ENCODE measurements at regions not wholly inside any gene's neighbourhood (a gene's known extent, or its start where the extent isn't known, plus 50 kb on each side); places are given as distances from the start of the nearest gene placed in this dataset.

DNA sequence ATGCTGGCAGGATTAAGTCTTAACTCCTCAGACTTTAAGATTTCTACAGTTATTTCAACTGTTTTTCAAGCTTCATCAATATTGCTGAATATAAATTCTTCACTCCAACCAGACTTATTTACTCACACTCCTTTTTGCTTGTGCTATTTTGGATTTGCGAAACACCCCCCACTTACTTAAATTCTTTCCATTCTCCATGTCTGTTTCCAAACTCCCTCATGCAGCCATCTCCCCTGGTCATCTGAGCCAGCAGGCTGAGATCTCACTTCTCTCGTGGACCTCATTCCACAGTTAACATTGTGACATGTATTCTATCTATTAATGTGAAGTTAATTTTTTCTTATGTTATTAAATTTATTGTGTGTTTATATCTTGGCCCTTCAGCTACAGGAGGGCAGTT is 188.9 kb upstream of the HDAC9 start:
- TF ChIP-seq, protein P1, sequence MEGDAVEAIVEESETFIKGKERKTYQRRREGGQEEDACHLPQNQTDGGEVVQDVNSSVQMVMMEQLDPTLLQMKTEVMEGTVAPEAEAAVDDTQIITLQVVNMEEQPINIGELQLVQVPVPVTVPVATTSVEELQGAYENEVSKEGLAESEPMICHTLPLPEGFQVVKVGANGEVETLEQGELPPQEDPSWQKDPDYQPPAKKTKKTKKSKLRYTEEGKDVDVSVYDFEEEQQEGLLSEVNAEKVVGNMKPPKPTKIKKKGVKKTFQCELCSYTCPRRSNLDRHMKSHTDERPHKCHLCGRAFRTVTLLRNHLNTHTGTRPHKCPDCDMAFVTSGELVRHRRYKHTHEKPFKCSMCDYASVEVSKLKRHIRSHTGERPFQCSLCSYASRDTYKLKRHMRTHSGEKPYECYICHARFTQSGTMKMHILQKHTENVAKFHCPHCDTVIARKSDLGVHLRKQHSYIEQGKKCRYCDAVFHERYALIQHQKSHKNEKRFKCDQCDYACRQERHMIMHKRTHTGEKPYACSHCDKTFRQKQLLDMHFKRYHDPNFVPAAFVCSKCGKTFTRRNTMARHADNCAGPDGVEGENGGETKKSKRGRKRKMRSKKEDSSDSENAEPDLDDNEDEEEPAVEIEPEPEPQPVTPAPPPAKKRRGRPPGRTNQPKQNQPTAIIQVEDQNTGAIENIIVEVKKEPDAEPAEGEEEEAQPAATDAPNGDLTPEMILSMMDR (IDR thresholded peaks at IDR 0.05 in 2 of 3, conservative IDR thresholded peaks at IDR 0.05 in 1 of 3; ENCODE audit: borderline replicate concordance in 1 of 3, insufficient read depth in 1 of 3, low read depth in 2 of 3, low read length in 2 of 3): no peak
- TF ChIP-seq, protein P2, sequence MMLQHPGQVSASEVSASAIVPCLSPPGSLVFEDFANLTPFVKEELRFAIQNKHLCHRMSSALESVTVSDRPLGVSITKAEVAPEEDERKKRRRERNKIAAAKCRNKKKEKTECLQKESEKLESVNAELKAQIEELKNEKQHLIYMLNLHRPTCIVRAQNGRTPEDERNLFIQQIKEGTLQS (IDR thresholded peaks at IDR 0.05): no peak
- TF ChIP-seq ZNF274 (IDR thresholded peaks at IDR 0.05; ENCODE audit: low read depth, low read length): no peak
- TF ChIP-seq, protein P3, sequence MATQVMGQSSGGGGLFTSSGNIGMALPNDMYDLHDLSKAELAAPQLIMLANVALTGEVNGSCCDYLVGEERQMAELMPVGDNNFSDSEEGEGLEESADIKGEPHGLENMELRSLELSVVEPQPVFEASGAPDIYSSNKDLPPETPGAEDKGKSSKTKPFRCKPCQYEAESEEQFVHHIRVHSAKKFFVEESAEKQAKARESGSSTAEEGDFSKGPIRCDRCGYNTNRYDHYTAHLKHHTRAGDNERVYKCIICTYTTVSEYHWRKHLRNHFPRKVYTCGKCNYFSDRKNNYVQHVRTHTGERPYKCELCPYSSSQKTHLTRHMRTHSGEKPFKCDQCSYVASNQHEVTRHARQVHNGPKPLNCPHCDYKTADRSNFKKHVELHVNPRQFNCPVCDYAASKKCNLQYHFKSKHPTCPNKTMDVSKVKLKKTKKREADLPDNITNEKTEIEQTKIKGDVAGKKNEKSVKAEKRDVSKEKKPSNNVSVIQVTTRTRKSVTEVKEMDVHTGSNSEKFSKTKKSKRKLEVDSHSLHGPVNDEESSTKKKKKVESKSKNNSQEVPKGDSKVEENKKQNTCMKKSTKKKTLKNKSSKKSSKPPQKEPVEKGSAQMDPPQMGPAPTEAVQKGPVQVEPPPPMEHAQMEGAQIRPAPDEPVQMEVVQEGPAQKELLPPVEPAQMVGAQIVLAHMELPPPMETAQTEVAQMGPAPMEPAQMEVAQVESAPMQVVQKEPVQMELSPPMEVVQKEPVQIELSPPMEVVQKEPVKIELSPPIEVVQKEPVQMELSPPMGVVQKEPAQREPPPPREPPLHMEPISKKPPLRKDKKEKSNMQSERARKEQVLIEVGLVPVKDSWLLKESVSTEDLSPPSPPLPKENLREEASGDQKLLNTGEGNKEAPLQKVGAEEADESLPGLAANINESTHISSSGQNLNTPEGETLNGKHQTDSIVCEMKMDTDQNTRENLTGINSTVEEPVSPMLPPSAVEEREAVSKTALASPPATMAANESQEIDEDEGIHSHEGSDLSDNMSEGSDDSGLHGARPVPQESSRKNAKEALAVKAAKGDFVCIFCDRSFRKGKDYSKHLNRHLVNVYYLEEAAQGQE (IDR thresholded peaks at IDR 0.05; ENCODE audit: low read depth): no peak
- no peak for TF ChIP-seq POLR2A (IDR thresholded peaks at IDR 0.05; ENCODE audit: borderline replicate concordance, extremely low read depth, insufficient read depth, insufficient read length)
- TF ChIP-seq SP1 (IDR thresholded peaks at IDR 0.05; ENCODE audit: low read depth): no peak
- no peak for TF ChIP-seq FOSL1 (IDR thresholded peaks at IDR 0.05; ENCODE audit: low read depth)
- TF ChIP-seq, protein P4, sequence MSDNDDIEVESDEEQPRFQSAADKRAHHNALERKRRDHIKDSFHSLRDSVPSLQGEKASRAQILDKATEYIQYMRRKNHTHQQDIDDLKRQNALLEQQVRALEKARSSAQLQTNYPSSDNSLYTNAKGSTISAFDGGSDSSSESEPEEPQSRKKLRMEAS (IDR thresholded peaks at IDR 0.05): no peak
- no peak for TF ChIP-seq RAD21 (IDR thresholded peaks at IDR 0.05; ENCODE audit: low read depth)
- no peak for TF ChIP-seq POLR2AphosphoS5 (IDR thresholded peaks at IDR 0.05; ENCODE audit: low read depth, low read length)
- TF ChIP-seq EZH2 (IDR thresholded peaks at IDR 0.05): no peak
